CD14-positive monocyte (primary cell): ENCODE measurements at regions not wholly inside any gene's neighbourhood (a gene's known extent, or its start where the extent isn't known, plus 50 kb on each side); places are given as distances from the start of the nearest gene placed in this dataset.

Experiments
- DNase-seq, 3 donors: peaks; one replicate each; pipeline ENCODE4 v3.0.0-alpha.2; 2011 to 2022
- H2AFZ ChIP-seq: 2 replicates; pipeline ENCODE4 v1.6.0; 2012; ENCODE audit warnings: mild to moderate bottlenecking, low read depth, low read length, inconsistent platforms; ENCODE audit not compliant: insufficient read depth, poor library complexity, severe bottlenecking
- H3K27ac ChIP-seq, 2 donors: 1 replicate in 1 of 2; 2 replicates in 1 of 2; pipeline ENCODE4 v1.5.1; 2012 to 2013; ENCODE audit warnings: low read length in 2 of 2, control low read depth in 1 of 2, inconsistent platforms in 1 of 2, low read depth in 1 of 2, mild to moderate bottlenecking in 1 of 2
- H3K27me3 ChIP-seq, 2 donors: one replicate each; pipeline versions ENCODE4 v1.6.0 to v1.6.1; 2011 to 2013; ENCODE audit warnings: low read length in 2 of 2; ENCODE audit not compliant: control insufficient read depth in 2 of 2, insufficient read depth in 2 of 2
- H3K36me3 ChIP-seq, 2 donors: replicated peaks in 1 of 2; 1 replicate in 1 of 2; 2 replicates in 1 of 2; pipeline versions ENCODE4 v1.5.1 to v1.6.1; 2012 to 2013; ENCODE audit warnings: low read length in 2 of 2, control low read depth in 1 of 2, inconsistent platforms in 1 of 2, mild to moderate bottlenecking in 1 of 2; ENCODE audit not compliant: insufficient read depth in 2 of 2, control insufficient read depth in 1 of 2
- H3K4me1 ChIP-seq, 2 donors: 1 replicate in 1 of 2; 2 replicates in 1 of 2; pipeline versions ENCODE4 v1.5.1 to v1.6.1; 2012 to 2013; ENCODE audit warnings: low read length in 2 of 2, control low read depth in 1 of 2, inconsistent platforms in 1 of 2, mild to moderate bottlenecking in 1 of 2, moderate library complexity in 1 of 2; ENCODE audit not compliant: insufficient read depth in 2 of 2, control insufficient read depth in 1 of 2
- H3K4me2 ChIP-seq: replicated peaks from 2 replicates; pipeline ENCODE3; 2012; ENCODE audit warnings: low read length, moderate library complexity, mild to moderate bottlenecking; ENCODE audit not compliant: poor library complexity, severe bottlenecking; ENCODE audit errors: extremely low read depth
- H3K4me3 ChIP-seq, 3 experiments: fragments of 200-600 bp in 1 of 3; sonication (generic) in 1 of 3; replicated peaks in 1 of 3; 1 replicate in 2 of 3; 2 replicates in 1 of 3; pipeline ENCODE4 v1.5.1; 2011 to 2013; ENCODE audit warnings: low read length in 3 of 3, mild to moderate bottlenecking in 3 of 3, control low read depth in 2 of 3, low read depth in 2 of 3, inconsistent platforms in 1 of 3, moderate library complexity in 1 of 3
- H3K79me2 ChIP-seq: 2 replicates; pipeline ENCODE4 v1.6.0; 2012; ENCODE audit warnings: mild to moderate bottlenecking, control low read depth, inconsistent platforms, low read length, moderate library complexity; ENCODE audit not compliant: insufficient read depth
- H3K9ac ChIP-seq: 2 replicates; pipeline ENCODE4 v1.6.0; 2017; ENCODE audit warnings: low read length, mild to moderate bottlenecking; ENCODE audit not compliant: insufficient read depth, poor library complexity, severe bottlenecking
- H3K9me3 ChIP-seq, 2 donors: replicated peaks in 1 of 2; 1 replicate in 1 of 2; 2 replicates in 1 of 2; pipeline versions ENCODE4 v1.5.1 to v1.6.1; 2012 to 2013; ENCODE audit warnings: low read length in 2 of 2, control low read depth in 1 of 2; ENCODE audit not compliant: control insufficient read depth in 1 of 2, insufficient read depth in 1 of 2
- H4K20me1 ChIP-seq: 2 replicates; pipeline ENCODE4 v1.6.0; 2012; ENCODE audit warnings: mild to moderate bottlenecking, low read length, control low read depth, moderate library complexity; ENCODE audit not compliant: insufficient read depth
- H3K27ac Mint-ChIP-seq, 7 donors: one replicate each; pipeline ENCODE4 v1.8.0; 2020; ENCODE audit warnings: mild to moderate bottlenecking in 7 of 7, mixed read lengths in 7 of 7, moderate library complexity in 6 of 7, inconsistent platforms in 2 of 7
- H3K27me3 Mint-ChIP-seq, 3 donors: one replicate each; pipeline ENCODE4 v1.8.0; 2021 to 2022; ENCODE audit warnings: low read depth in 3 of 3, mild to moderate bottlenecking in 3 of 3, mixed read lengths in 3 of 3, moderate library complexity in 3 of 3, inconsistent platforms in 1 of 3
- H3K36me3 Mint-ChIP-seq, 2 donors: one replicate each; pipeline ENCODE4 v1.8.0; 2020; ENCODE audit warnings: mixed read lengths in 2 of 2, inconsistent platforms in 1 of 2, mild to moderate bottlenecking in 1 of 2
- H3K4me1 Mint-ChIP-seq: one replicate; pipeline ENCODE4 v1.8.0; 2020; ENCODE audit warnings: mild to moderate bottlenecking, mixed read lengths
- H3K4me3 Mint-ChIP-seq, 2 donors: one replicate each; pipeline ENCODE4 v1.8.0; 2020; ENCODE audit warnings: mild to moderate bottlenecking in 2 of 2, mixed read lengths in 2 of 2, moderate library complexity in 1 of 2
- H3K9me3 Mint-ChIP-seq, 7 donors: one replicate each; pipeline ENCODE4 v1.8.0; 2020 to 2022; ENCODE audit warnings: mixed read lengths in 7 of 7, mild to moderate bottlenecking in 6 of 7, moderate library complexity in 6 of 7, inconsistent platforms in 2 of 7
- CTCF ChIP-seq: fragments of 200-600 bp; IDR thresholded peaks from one replicate; pipeline ENCODE4 v1.8.0; 2022; ENCODE audit warnings: antibody characterized with exemption, mild to moderate bottlenecking
- WGBS: methylation state at CpG from one replicate; pipeline ENCODE4 v1.1.5; 2013; ENCODE audit warnings: missing lambda C conversion rate; ENCODE audit not compliant: insufficient coverage; 5-methylcytosine and 5-hydroxymethylcytosine counted together
- intact Hi-C, 2 donors: fragments of 100-400 bp; cut with micrococcal nuclease; formaldehyde crosslinking; loops; one replicate each; pipeline versions ENCODE4 v1.15.0 to v1.15.1; 2023

GRCh38 chr4:11153171-11153750, 275.4 kb downstream of the HS3ST1 start:
- no peak for TF ChIP-seq CTCF
- Mint-ChIP-seq H3K4me1 (no peaks in the 10 kb centered on the region), H3K27ac (no peak overlapping the region), H3K4me3 (no peak overlapping the region), H3K27me3 (peaks cover 0 to 4% (median 0%) of the 10 kb centered on the region in 3 donors), H3K36me3 (no peaks in the 10 kb centered on the region), H3K9me3 (peaks cover 2 to 7% (median 7%) of the 10 kb centered on the region in 7 donors)
- H3K4me2 ChIP-seq: no peak overlapping the region
- H3K36me3 ChIP-seq: no peaks in the 10 kb centered on the region
- H4K20me1 ChIP-seq: no peaks in the 10 kb centered on the region
- H3K4me3 ChIP-seq: no peak overlapping the region
- H3K9me3 ChIP-seq: peaks cover 0 to 3% of the 10 kb centered on the region in 2 donors
- no peak overlapping the region for H2AFZ ChIP-seq
- no peaks in the 10 kb centered on the region for H3K27me3 ChIP-seq
- H3K27ac ChIP-seq: no peak overlapping the region
- H3K9ac ChIP-seq: no peak overlapping the region
- H3K79me2 ChIP-seq: no peaks in the 10 kb centered on the region
- no peaks in the 10 kb centered on the region for H3K4me1 ChIP-seq
- no CpG with 5 or more reads among the region's 3 CpGs for WGBS
- intact Hi-C loops: no loop called here
- DNase-seq: no peak

GRCh38 chr4:11152684-11153083, 276.0 kb downstream of the HS3ST1 start:
- no peaks in the 10 kb centered on the region for H3K36me3 ChIP-seq
- no peak for DNase-seq
- H3K79me2 ChIP-seq: no peaks in the 10 kb centered on the region
- no peaks in the 10 kb centered on the region for H3K4me1 ChIP-seq
- H4K20me1 ChIP-seq: no peaks in the 10 kb centered on the region
- peaks cover 2 to 7% (median 5%) of the 10 kb centered on the region in 7 donors for H3K9me3 Mint-ChIP-seq
- no peak overlapping the region for H3K27ac Mint-ChIP-seq
- H3K4me1 Mint-ChIP-seq: no peaks in the 10 kb centered on the region
- H3K4me3 Mint-ChIP-seq: no peak overlapping the region
- no peak for TF ChIP-seq CTCF
- H2AFZ ChIP-seq: no peak overlapping the region
- peaks cover 0 to 4% (median 0%) of the 10 kb centered on the region in 3 donors for H3K27me3 Mint-ChIP-seq
- no peak overlapping the region for H3K4me3 ChIP-seq
- no peak overlapping the region for H3K27ac ChIP-seq
- no peak overlapping the region for H3K4me2 ChIP-seq
- no peaks in the 10 kb centered on the region for H3K36me3 Mint-ChIP-seq
- no peak overlapping the region for H3K9ac ChIP-seq
- no peaks in the 10 kb centered on the region for H3K27me3 ChIP-seq
- 100% methylated on average over 1 of the region's 2 CpGs for WGBS
- peaks cover 0 to 3% of the 10 kb centered on the region in 2 donors for H3K9me3 ChIP-seq
- intact Hi-C loops: no loop called here
